B cell (primary cell): ENCODE measurements at regions not wholly inside any gene's neighbourhood (a gene's known extent, or its start where the extent isn't known, plus 50 kb on each side); places are given as distances from the start of the nearest gene placed in this dataset.

Experiments used
- ATAC-seq: fragments of 200-7000 bp; cut with Tn5 transposase; one replicate; pipeline ENCODE4 v1.10.0; 2021; ENCODE audit warnings: low read depth, mild to moderate bottlenecking, moderate number of reproducible peaks, moderate library complexity
- CTCF ChIA-PET: fragments of 350-600 bp; sonication (Branson Sonifier 250); formaldehyde crosslinking; loops from one replicate; lab custom pipeline; 2021; ENCODE audit warnings: antibody characterized with exemption, inconsistent platforms; lab: Charles Lee
- POLR2A ChIA-PET: fragments of 350-600 bp; sonication (Branson Sonifier 250); formaldehyde crosslinking; loops from one replicate; lab custom pipeline; 2021; ENCODE audit warnings: antibody characterized with exemption; lab: Charles Lee
- DNase-seq: peaks from one replicate; pipeline ENCODE4 v3.0.0; 2013
- H2AFZ ChIP-seq: 2 replicates; pipeline ENCODE4 v1.6.1; 2012; ENCODE audit warnings: mild to moderate bottlenecking, low read depth, low read length; ENCODE audit not compliant: insufficient read depth, poor library complexity, severe bottlenecking
- H3K27ac ChIP-seq, 2 donors: 1 replicate in 1 of 2; 2 replicates in 1 of 2; pipeline ENCODE4 v1.5.1; 2012 to 2013; ENCODE audit warnings: low read length in 2 of 2, mild to moderate bottlenecking in 2 of 2, moderate library complexity in 1 of 2
- H3K27me3 ChIP-seq, 4 experiments: fragments of 200-600 bp in 1 of 4; sonication (generic) in 1 of 4; replicated peaks in 1 of 4; 1 replicate in 2 of 4; 2 replicates in 2 of 4; pipeline versions ENCODE4 v1.6.1 to v1.7.0; 2013 to 2016; ENCODE audit warnings: low read length in 3 of 4, mild to moderate bottlenecking in 2 of 4, mixed read lengths in 1 of 4, moderate library complexity in 1 of 4; ENCODE audit not compliant: insufficient read depth in 4 of 4, control insufficient read depth in 3 of 4; ENCODE audit errors: control extremely low read depth in 1 of 4
- H3K36me3 ChIP-seq, 2 experiments: replicated peaks in 1 of 2; 1 replicate in 1 of 2; 2 replicates in 1 of 2; pipeline versions ENCODE4 v1.6.1 to v1.7.1; 2013; ENCODE audit warnings: low read length in 1 of 2; ENCODE audit not compliant: insufficient read depth in 2 of 2, control insufficient read depth in 1 of 2; ENCODE audit errors: control extremely low read depth in 1 of 2, extremely low read depth in 1 of 2
- H3K4me1 ChIP-seq, 2 donors: fragments of 200-600 bp in 1 of 2; sonication (generic) in 1 of 2; 1 replicate in 1 of 2; 2 replicates in 1 of 2; pipeline versions ENCODE4 v1.5.1 to v1.6.1; 2013 to 2017; ENCODE audit warnings: low read length in 2 of 2; ENCODE audit not compliant: control insufficient read depth in 2 of 2, insufficient read depth in 2 of 2
- H3K4me2 ChIP-seq: replicated peaks from 2 replicates; pipeline ENCODE3; 2012; ENCODE audit warnings: mild to moderate bottlenecking, low read depth, low read length; ENCODE audit not compliant: poor library complexity, severe bottlenecking
- H3K4me3 ChIP-seq, 5 experiments: fragments of 200-600 bp in 1 of 5; sonication (generic) in 1 of 5; 1 replicate in 3 of 5; 2 replicates in 2 of 5; pipeline versions ENCODE4 v1.5.1 to v1.7.0; 2011 to 2016; ENCODE audit warnings: low read length in 4 of 5, mild to moderate bottlenecking in 4 of 5, low read depth in 2 of 5, control low read depth in 1 of 5, moderate library complexity in 1 of 5; ENCODE audit not compliant: insufficient read depth in 1 of 5; ENCODE audit errors: control extremely low read depth in 1 of 5, extremely low read depth in 1 of 5
- H3K79me2 ChIP-seq: fragments of 200-600 bp; sonication (generic); one replicate; pipeline ENCODE4 v1.6.0; 2016; ENCODE audit warnings: low read length; ENCODE audit not compliant: control insufficient read depth, insufficient read depth
- H3K9ac ChIP-seq: fragments of 200-600 bp; sonication (generic); 2 replicates; pipeline ENCODE4 v1.6.1; 2017; ENCODE audit warnings: mild to moderate bottlenecking, low read length, moderate library complexity
- H3K9me3 ChIP-seq, 3 donors: one replicate each; pipeline versions ENCODE4 v1.6.1 to v1.7.1; 2013; ENCODE audit warnings: low read length in 2 of 3; ENCODE audit not compliant: control insufficient read depth in 2 of 3, insufficient read depth in 1 of 3; ENCODE audit errors: control extremely low read depth in 1 of 3
- H4K20me1 ChIP-seq: 2 replicates; pipeline ENCODE4 v1.6.0; 2012; ENCODE audit warnings: mild to moderate bottlenecking, low read length; ENCODE audit not compliant: insufficient read depth, control insufficient read depth, poor library complexity, severe bottlenecking
- H3K27ac Mint-ChIP-seq: one replicate; pipeline ENCODE4 v1.8.0; 2021; ENCODE audit warnings: mixed read lengths
- H3K27me3 Mint-ChIP-seq: one replicate; pipeline ENCODE4 v1.8.0; 2021; ENCODE audit warnings: mixed read lengths
- H3K4me1 Mint-ChIP-seq: one replicate; pipeline ENCODE4 v1.8.0; 2021; ENCODE audit warnings: mixed read lengths
- H3K4me3 Mint-ChIP-seq: one replicate; pipeline ENCODE4 v1.8.0; 2021; ENCODE audit warnings: mixed read lengths
- H3K9me3 Mint-ChIP-seq: one replicate; pipeline ENCODE4 v1.8.0; 2022; ENCODE audit warnings: mixed read lengths; ENCODE audit not compliant: insufficient read depth
- EZH2 ChIP-seq: IDR thresholded peaks from 2 replicates; pipeline ENCODE4 v1.6.1; 2012; ENCODE audit warnings: borderline replicate concordance, low read depth, mild to moderate bottlenecking, moderate library complexity, low read length; ENCODE audit not compliant: insufficient read depth, poor library complexity, severe bottlenecking
- WGBS: methylation state at CpG from one replicate; pipeline ENCODE4 v1.1.5; 2013; ENCODE audit warnings: missing lambda C conversion rate; ENCODE audit not compliant: insufficient coverage; 5-methylcytosine and 5-hydroxymethylcytosine counted together
- intact Hi-C: fragments of 100-400 bp; cut with micrococcal nuclease; formaldehyde crosslinking; loops from one replicate; pipeline ENCODE4 v1.10.0; 2022
- TF ChIP-seq, protein P1 (sequence below): fragments of 200-600 bp; IDR thresholded peaks from one replicate; pipeline ENCODE4 v1.8.0; 2022; ENCODE audit warnings: antibody characterized with exemption, mild to moderate bottlenecking

DNA sequence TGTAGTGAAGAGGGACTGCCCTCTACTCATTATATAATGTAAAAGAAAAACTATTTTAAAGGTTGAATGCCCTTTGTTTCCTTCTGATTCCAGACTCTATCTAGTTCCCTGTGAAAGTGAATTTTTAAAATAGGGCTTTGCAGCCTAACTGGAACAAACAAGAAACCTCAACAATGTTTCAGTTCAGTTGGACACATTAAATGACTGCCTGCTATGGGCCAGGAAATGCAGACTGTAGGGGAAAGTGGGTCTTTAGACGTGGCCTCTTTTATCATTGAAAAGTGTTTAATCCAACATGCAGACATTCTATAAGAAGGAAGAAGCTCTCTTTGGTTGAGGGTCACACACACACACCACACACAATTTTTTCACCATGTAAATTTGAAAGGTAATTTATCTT is 289.1 kb downstream of the ICE1 start:
- Histone ChIP-seq H3K79me2 (no peaks in the 10 kb centered on the region), H2AFZ (no peak overlapping the region), H3K4me1 (no peaks in the 10 kb centered on the region), H3K36me3 (no peaks in the 10 kb centered on the region), H4K20me1 (no peaks in the 10 kb centered on the region), H3K4me3 (no peak overlapping the region), H3K27ac (no peak overlapping the region), H3K27me3 (no peaks in the 10 kb centered on the region), H3K9ac (no peak overlapping the region), H3K4me2 (no peak overlapping the region), H3K9me3 (peaks cover 0 to 11% (median 0%) of the 10 kb centered on the region in 3 donors)
- intact Hi-C loops: no loop called here
- H3K9me3 Mint-ChIP-seq: no peaks in the 10 kb centered on the region
- no peak for TF ChIP-seq EZH2
- TF ChIP-seq, protein P1, sequence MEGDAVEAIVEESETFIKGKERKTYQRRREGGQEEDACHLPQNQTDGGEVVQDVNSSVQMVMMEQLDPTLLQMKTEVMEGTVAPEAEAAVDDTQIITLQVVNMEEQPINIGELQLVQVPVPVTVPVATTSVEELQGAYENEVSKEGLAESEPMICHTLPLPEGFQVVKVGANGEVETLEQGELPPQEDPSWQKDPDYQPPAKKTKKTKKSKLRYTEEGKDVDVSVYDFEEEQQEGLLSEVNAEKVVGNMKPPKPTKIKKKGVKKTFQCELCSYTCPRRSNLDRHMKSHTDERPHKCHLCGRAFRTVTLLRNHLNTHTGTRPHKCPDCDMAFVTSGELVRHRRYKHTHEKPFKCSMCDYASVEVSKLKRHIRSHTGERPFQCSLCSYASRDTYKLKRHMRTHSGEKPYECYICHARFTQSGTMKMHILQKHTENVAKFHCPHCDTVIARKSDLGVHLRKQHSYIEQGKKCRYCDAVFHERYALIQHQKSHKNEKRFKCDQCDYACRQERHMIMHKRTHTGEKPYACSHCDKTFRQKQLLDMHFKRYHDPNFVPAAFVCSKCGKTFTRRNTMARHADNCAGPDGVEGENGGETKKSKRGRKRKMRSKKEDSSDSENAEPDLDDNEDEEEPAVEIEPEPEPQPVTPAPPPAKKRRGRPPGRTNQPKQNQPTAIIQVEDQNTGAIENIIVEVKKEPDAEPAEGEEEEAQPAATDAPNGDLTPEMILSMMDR: no peak
- no peak overlapping the region for H3K27ac Mint-ChIP-seq
- ChIA-PET POLR2A (no interaction called here), CTCF (no interaction called here)
- DNase-seq: no peak
- H3K4me3 Mint-ChIP-seq: no peak overlapping the region
- H3K27me3 Mint-ChIP-seq: no peaks in the 10 kb centered on the region
- peaks cover 6% of the 10 kb centered on the region for H3K4me1 Mint-ChIP-seq
- ATAC-seq: no peak
- WGBS: no CpG with 5 or more reads among the region's 1 CpG

DNA sequence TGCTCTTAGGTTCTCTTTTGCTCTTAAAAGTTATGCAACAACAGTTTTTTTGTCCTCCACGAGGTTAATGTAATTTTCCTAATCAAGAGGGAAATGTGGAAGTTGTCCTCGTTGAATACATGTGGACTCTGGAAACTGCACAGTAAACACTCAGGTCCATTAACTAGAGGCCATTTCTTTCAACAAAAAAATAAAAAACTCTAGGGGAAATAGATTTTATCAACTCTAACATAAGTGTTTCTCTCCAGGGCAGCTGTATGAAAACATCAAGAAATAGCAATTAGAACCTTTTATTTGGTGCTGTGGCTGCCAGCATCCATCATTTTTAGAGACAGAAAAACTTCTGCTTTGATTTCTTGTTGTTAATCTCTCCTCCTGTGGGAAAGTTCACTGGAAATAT is 288.6 kb downstream of the ICE1 start:
- H3K36me3 ChIP-seq: no peaks in the 10 kb centered on the region
- intact Hi-C loops: no loop called here
- Mint-ChIP-seq H3K27ac (no peak overlapping the region), H3K9me3 (no peaks in the 10 kb centered on the region), H3K27me3 (no peaks in the 10 kb centered on the region), H3K4me3 (no peak overlapping the region), H3K4me1 (peaks cover 6% of the 10 kb centered on the region)
- no CpG with 5 or more reads among the region's 2 CpGs for WGBS
- POLR2A ChIA-PET: no interaction called here
- H3K27me3 ChIP-seq: no peaks in the 10 kb centered on the region
- DNase-seq (no peak), ATAC-seq (no peak)
- no peak overlapping the region for H3K9ac ChIP-seq
- no peak for TF ChIP-seq EZH2
- TF ChIP-seq, protein P1: no peak
- no peaks in the 10 kb centered on the region for H3K4me1 ChIP-seq
- H3K27ac ChIP-seq: no peak overlapping the region
- H3K4me3 ChIP-seq: no peak overlapping the region
- H3K4me2 ChIP-seq: no peak overlapping the region
- no peaks in the 10 kb centered on the region for H3K79me2 ChIP-seq
- peaks cover 0 to 11% (median 0%) of the 10 kb centered on the region in 3 donors for H3K9me3 ChIP-seq
- H2AFZ ChIP-seq: no peak overlapping the region
- no peaks in the 10 kb centered on the region for H4K20me1 ChIP-seq
- CTCF ChIA-PET: no interaction called here
